Right lobe of liver (tissue), 6 donors: ENCODE measurements at regions not wholly inside any gene's neighbourhood (a gene's known extent, or its start where the extent isn't known, plus 50 kb on each side); places are given as distances from the start of the nearest gene placed in this dataset.

ENCODE experiments used
- ATAC-seq, 4 donors: fragments of 200-7000 bp; cut with Tn5 transposase; one replicate each; pipeline ENCODE4 v1.9.1; 2020; ENCODE audit warnings: mild to moderate bottlenecking in 4 of 4, moderate library complexity in 4 of 4
- DNase-seq, 3 donors: peaks; one replicate each; pipeline ENCODE4 v3.0.0-alpha.2; 2020
- H3K27ac ChIP-seq, 3 donors: fragments of 200-600 bp; one replicate each; pipeline ENCODE4 v1.8.0; 2022
- H3K27me3 ChIP-seq, 2 donors: fragments of 200-600 bp; one replicate each; pipeline ENCODE4 v1.8.0; 2022
- H3K36me3 ChIP-seq, 4 donors: fragments of 200-600 bp; sonication (generic) in 1 of 4; one replicate each; pipeline versions ENCODE4 v1.5.1 to v1.8.0; 2017 to 2022; ENCODE audit warnings: control low read depth in 1 of 4
- H3K4me1 ChIP-seq, 4 donors: fragments of 200-600 bp; sonication (generic) in 1 of 4; one replicate each; pipeline versions ENCODE4 v1.5.1 to v1.8.0; 2017 to 2022; ENCODE audit warnings: control low read depth in 1 of 4
- H3K4me3 ChIP-seq, 3 donors: fragments of 200-600 bp; one replicate each; pipeline ENCODE4 v1.8.0; 2022
- H3K9me3 ChIP-seq, 4 donors: fragments of 200-600 bp; sonication (generic) in 1 of 4; one replicate each; pipeline versions ENCODE4 v1.5.1 to v1.8.0; 2017 to 2022; ENCODE audit warnings: control low read depth in 1 of 4
- POLR2A ChIP-seq: fragments of 450-650 bp; IDR thresholded peaks from one replicate; pipeline ENCODE4 v1.6.1; 2017; ENCODE audit warnings: antibody characterized with exemption, mild to moderate bottlenecking
- WGBS: methylation state at CpG from one replicate; pipeline ENCODE4 v1.1.6; 2018; ENCODE audit warnings: low coverage, low lambda C conversion rate; ENCODE audit not compliant: insufficient coverage; ENCODE audit errors: missing lambda C conversion rate; 5-methylcytosine and 5-hydroxymethylcytosine counted together
- intact Hi-C, 2 donors: fragments of 100-400 bp; cut with DNase I; formaldehyde crosslinking; loops; one replicate each; pipeline versions ENCODE4 v1.11.2 to v1.14.1; 2022
- TF ChIP-seq, protein P1 (sequence below), 4 donors: fragments of 200-600 bp in 3 of 4; fragments of 450-650 bp in 1 of 4; IDR thresholded peaks; one replicate each; pipeline versions ENCODE4 v1.5.1 to v1.8.0; 2016 to 2022; ENCODE audit warnings: antibody characterized with exemption in 4 of 4, mild to moderate bottlenecking in 2 of 4
- donor health status: DM: no; HTN: yes; CAD: no.
- donor health status: DM: no; HTN: no; CAD: no.
- donor health status: DM: no; HTN: no; CAD: no.
- donor health status: DM: no; HTN: yes; CAD: no.
- donor health status: DM: no; HTN: yes; CAD: no.

DNA sequence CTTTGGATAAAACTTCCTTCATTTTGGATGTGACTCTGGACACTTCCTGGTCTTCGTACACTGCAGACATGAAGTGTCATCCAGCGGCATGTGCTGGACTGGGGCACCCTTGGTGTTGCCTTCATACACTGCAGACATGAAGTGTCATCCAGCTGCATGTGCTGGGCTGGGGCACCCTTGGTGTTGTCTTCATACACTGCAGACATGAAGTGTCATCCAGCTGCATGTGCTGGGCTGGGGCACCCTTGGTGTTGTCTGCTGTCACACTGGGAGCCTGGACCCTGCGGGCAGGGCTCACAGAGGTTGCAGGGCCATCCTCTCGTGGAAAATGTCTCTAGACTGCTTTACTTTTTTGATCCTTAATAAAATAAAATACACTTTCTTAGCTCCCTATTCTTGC, 771.4 kb downstream of the BRD1 start:
- 33% methylated on average over 1 of the region's 4 CpGs for WGBS
- intact Hi-C loops = no loop called here
- DNase-seq = no peak

DNA sequence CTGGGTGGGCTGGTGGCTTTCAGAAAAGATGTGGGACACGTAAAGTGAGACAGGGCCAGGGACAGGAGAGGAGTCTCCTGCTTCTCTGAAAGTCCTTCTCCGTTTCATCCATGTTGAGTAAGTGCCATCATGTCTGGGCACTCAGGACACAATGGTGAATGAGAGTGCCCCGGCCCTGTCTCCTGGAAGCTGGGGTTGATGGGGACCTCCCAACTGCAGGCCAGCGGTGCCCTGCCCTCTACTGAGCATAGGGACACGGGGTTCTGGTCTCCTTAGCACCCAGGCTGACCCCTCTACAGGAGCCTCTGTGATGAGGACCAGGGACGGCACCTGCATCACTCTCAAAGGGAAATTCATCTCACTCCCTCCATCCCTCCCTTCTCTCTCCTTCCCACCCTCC, 772.3 kb downstream of the BRD1 start:
- Histone ChIP-seq H3K36me3 (no peaks in the 10 kb centered on the region), H3K9me3 (no peaks in the 10 kb centered on the region), H3K27ac (no peak overlapping the region), H3K4me3 (no peak overlapping the region), H3K27me3 (no peaks in the 10 kb centered on the region), H3K4me1 (no peaks in the 10 kb centered on the region)
- no peak for DNase-seq
- 59% methylated on average over 3 of the region's 6 CpGs for WGBS
- no peak for TF ChIP-seq POLR2A
- TF ChIP-seq, protein P1, sequence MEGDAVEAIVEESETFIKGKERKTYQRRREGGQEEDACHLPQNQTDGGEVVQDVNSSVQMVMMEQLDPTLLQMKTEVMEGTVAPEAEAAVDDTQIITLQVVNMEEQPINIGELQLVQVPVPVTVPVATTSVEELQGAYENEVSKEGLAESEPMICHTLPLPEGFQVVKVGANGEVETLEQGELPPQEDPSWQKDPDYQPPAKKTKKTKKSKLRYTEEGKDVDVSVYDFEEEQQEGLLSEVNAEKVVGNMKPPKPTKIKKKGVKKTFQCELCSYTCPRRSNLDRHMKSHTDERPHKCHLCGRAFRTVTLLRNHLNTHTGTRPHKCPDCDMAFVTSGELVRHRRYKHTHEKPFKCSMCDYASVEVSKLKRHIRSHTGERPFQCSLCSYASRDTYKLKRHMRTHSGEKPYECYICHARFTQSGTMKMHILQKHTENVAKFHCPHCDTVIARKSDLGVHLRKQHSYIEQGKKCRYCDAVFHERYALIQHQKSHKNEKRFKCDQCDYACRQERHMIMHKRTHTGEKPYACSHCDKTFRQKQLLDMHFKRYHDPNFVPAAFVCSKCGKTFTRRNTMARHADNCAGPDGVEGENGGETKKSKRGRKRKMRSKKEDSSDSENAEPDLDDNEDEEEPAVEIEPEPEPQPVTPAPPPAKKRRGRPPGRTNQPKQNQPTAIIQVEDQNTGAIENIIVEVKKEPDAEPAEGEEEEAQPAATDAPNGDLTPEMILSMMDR (IDR thresholded peaks at IDR 0.05) = no peak
- intact Hi-C loops = no loop called here
- no peak for ATAC-seq

More for the DNA sequence above, 771.4 kb downstream of the BRD1 start:
- no peaks in the 10 kb centered on the region for H3K36me3 ChIP-seq
- H3K27me3 ChIP-seq = no peaks in the 10 kb centered on the region
- no peak for ATAC-seq
- H3K4me1 ChIP-seq = no peaks in the 10 kb centered on the region
- H3K4me3 ChIP-seq = no peak overlapping the region
- no peaks in the 10 kb centered on the region for H3K9me3 ChIP-seq
- TF ChIP-seq, protein P1 (IDR thresholded peaks at IDR 0.05) = no peak
- no peak for TF ChIP-seq POLR2A
- no peak overlapping the region for H3K27ac ChIP-seq

DNA sequence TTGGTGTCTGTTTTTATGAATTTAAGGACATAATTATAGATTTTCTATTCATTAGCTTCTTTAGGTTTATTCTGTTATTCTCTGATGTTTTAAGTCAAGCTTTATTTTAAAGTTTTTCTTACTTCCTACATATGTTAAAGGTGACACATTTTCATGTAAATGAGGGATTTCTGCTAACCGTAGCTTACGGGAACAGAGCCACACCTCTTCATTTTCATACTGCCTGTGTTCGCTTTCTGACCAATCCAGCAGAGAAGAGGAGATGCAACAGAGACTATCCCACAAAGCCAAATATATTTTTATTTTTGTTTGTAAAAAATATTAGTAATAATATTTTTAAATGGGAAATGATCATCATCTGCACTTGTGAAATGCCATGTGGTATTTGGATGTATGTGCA, 774.1 kb downstream of the BRD1 start:
- no peaks in the 10 kb centered on the region for H3K36me3 ChIP-seq
- no peak for TF ChIP-seq POLR2A
- TF ChIP-seq, protein P1 (IDR thresholded peaks at IDR 0.05) = no peak
- ATAC-seq (no peak), DNase-seq (no peak)
- no peaks in the 10 kb centered on the region for H3K9me3 ChIP-seq
- intact Hi-C loops = no loop called here
- no peak overlapping the region for H3K4me3 ChIP-seq
- H3K27ac ChIP-seq = no peak overlapping the region
- H3K4me1 ChIP-seq = no peaks in the 10 kb centered on the region
- 70% methylated on average over 3 of the region's 3 CpGs for WGBS
- no peaks in the 10 kb centered on the region for H3K27me3 ChIP-seq

DNA sequence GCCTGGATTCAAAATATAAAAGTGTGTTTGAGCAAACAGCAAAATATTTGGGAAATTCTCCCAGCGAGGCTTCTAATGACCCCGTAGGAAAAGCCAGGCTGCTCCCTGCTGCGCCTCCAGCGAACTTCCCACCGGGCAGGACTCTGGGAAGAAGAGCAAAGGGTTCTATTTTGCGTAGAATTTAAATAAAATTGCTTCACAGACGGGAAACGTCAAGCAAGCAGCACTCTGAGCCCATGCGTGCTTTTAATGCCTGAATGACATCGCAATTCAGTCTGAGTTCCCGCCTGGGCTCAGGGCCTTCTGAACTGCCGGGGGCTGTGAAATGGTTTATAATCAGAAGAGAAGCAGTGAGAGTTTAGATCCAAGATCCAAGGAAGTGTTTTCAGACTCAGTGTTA, 775.1 kb downstream of the BRD1 start:
- Histone ChIP-seq H3K4me1 (no peaks in the 10 kb centered on the region), H3K9me3 (no peaks in the 10 kb centered on the region), H3K27me3 (no peaks in the 10 kb centered on the region), H3K36me3 (no peaks in the 10 kb centered on the region), H3K4me3 (no peak overlapping the region), H3K27ac (no peak overlapping the region)
- DNase-seq (no peak), ATAC-seq (no peak)
- intact Hi-C loops = no loop called here
- 47% methylated on average over 8 of the region's 12 CpGs for WGBS
- no peak for TF ChIP-seq POLR2A
- TF ChIP-seq, protein P1 (IDR thresholded peaks at IDR 0.05) = no peak

DNA sequence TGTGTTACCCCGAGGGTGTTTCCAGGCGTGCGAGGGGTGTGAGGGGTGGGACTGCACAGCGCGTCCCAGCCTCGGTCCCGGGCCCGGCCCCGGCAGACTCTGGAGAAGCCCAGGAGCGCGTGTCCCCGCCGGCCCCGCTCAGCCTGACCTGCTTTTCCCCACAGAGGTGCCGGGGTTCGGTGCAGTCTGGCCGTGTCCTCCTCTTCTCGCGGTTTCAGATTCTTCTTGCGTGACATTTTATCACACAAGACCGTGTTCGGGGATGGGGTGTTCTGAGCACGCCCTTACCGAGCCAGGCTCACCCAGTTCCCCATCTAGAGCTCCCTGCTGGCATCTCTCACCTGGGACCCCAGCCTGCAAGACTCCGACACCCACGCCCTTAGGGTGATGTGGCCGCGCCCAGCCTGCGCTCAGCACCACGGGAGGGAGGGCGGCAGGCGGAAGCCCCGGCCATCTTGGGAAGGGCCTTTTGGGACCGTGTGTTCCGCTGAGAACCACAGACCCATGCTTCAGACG, 775.6 kb downstream of the BRD1 start:
- TF ChIP-seq POLR2A = no peak
- TF ChIP-seq, protein P1 (IDR thresholded peaks at IDR 0.05) = no peak
- intact Hi-C loops = no loop called here
- Histone ChIP-seq H3K36me3 (no peaks in the 10 kb centered on the region), H3K4me3 (peak overlapping the region in 2 of 3 donors; percentile 21 to 38), H3K4me1 (no peaks in the 10 kb centered on the region), H3K27ac (no peak overlapping the region), H3K9me3 (no peaks in the 10 kb centered on the region), H3K27me3 (no peaks in the 10 kb centered on the region)
- no peak for DNase-seq
- peak in 2 of 4 donors; percentile 51 to 52 for ATAC-seq
- 62% methylated on average over 24 of the region's 36 CpGs for WGBS
